HG03060 (cell line): ENCODE measurements at regions not wholly inside any gene's neighbourhood (a gene's known extent, or its start where the extent isn't known, plus 50 kb on each side); places are given as distances from the start of the nearest gene placed in this dataset.

Experiments used
- ATAC-seq: cut with Tn5 transposase; IDR thresholded peaks from one replicate; pipeline ENCODE4 v1.9.1; 2021; ENCODE audit warnings: low read depth, moderate number of reproducible peaks; ENCODE audit not compliant: unreplicated experiment

GRCh38 chr7:10210000-10210399, 763.7 kb upstream of the PHF14 start:
- no peak for ATAC-seq

- ATAC-seq: no peak
Observed at GRCh38 chr7:10211016-10211415, 762.7 kb upstream of the PHF14 start.

- ATAC-seq: no peak
Observed at GRCh38 chr7:10211861-10212260, 761.8 kb upstream of the PHF14 start.

GRCh38 chr7:10212649-10213048, 761.0 kb upstream of the PHF14 start:
- no peak for ATAC-seq

GRCh38 chr7:10216462-10216861, 757.2 kb upstream of the PHF14 start:
- no peak for ATAC-seq

GRCh38 chr7:10221084-10221483, 752.6 kb upstream of the PHF14 start:
- ATAC-seq: no peak

GRCh38 chr7:10222976-10223375, 750.7 kb upstream of the PHF14 start:
- ATAC-seq: no peak

- no peak for ATAC-seq
Observed at GRCh38 chr7:10225275-10225674, 748.4 kb upstream of the PHF14 start.

- ATAC-seq: no peak
Observed at GRCh38 chr7:10237306-10237705, 736.4 kb upstream of the PHF14 start.

- ATAC-seq: no peak
Observed at GRCh38 chr7:10238641-10239040, 735.0 kb upstream of the PHF14 start.

- no peak for ATAC-seq
Observed at GRCh38 chr7:10239695-10240345, 733.9 kb upstream of the PHF14 start.

- ATAC-seq: no peak
Observed at GRCh38 chr7:10245406-10245805, 728.3 kb upstream of the PHF14 start.

- ATAC-seq: no peak
Observed at GRCh38 chr7:10257438-10257837, 716.2 kb upstream of the PHF14 start.

GRCh38 chr7:10266976-10267375, 706.7 kb upstream of the PHF14 start:
- ATAC-seq: no peak

- ATAC-seq: no peak
Observed at GRCh38 chr7:10268034-10268433, 705.6 kb upstream of the PHF14 start.

GRCh38 chr7:10282909-10283308, 690.8 kb upstream of the PHF14 start:
- no peak for ATAC-seq

- no peak for ATAC-seq
Observed at GRCh38 chr7:10284001-10284400, 689.7 kb upstream of the PHF14 start.

GRCh38 chr7:10299384-10299783, 674.3 kb upstream of the PHF14 start:
- no peak for ATAC-seq

- ATAC-seq: no peak
Observed at GRCh38 chr7:10300577-10300976, 673.1 kb upstream of the PHF14 start.

- no peak for ATAC-seq
Observed at GRCh38 chr7:10308276-10308675, 665.4 kb upstream of the PHF14 start.

- ATAC-seq: no peak
Observed at GRCh38 chr7:10312942-10313341, 660.7 kb upstream of the PHF14 start.

- no peak for ATAC-seq
Observed at GRCh38 chr7:10315881-10316280, 657.8 kb upstream of the PHF14 start.

- no peak for ATAC-seq
Observed at GRCh38 chr7:10316488-10316887, 657.2 kb upstream of the PHF14 start.
